T1000 (cell line): ENCODE measurements at regions not wholly inside any gene's neighbourhood (a gene's known extent, or its start where the extent isn't known, plus 50 kb on each side); places are given as distances from the start of the nearest gene placed in this dataset.

Source experiments
- DNase-seq: peaks from one replicate; lab custom pipeline; 2025; ENCODE audit warnings: mixed read lengths; lab: John Stamatoyannopoulos, UW

DNA sequence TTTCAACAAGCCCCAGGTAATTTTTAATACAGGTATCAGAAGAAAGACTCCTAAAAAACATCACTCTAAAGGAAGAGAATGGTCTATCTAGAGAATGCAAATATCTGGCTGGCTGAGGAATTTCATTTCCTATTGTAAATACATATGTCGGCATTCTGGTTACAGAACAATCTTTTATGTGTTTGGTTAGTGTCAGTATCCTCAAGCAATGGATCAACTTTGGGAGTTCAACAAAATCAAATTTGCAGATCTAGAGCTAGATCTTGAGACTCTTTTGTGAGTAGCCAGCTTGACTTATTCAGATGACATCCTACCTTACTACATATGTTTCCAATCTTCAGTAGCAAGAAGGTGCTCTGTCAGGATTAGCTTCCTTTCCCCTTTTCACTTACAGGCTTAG, 145.1 kb downstream of the BTC start:
- DNase-seq = no peak

DNA sequence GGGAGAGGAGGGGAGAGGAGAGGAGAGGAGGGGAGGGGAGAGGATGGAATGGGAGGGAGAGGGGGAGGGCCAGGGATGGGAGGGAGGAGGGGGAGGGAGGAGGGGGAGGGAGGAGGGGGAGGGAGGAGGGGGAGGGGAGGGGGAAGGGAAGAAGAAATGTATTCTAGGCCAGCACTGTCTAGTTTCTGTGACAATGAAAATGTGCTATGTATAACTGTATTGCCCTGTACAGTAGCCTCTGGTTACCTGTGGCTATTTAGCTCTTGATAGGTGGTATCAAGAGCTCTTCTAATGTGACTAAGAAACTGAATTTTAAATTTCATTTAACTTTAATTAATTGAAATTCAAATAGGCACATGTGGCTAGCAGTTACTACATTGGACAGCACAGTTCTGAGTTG, 143.1 kb downstream of the BTC start:
- no peak for DNase-seq

DNA sequence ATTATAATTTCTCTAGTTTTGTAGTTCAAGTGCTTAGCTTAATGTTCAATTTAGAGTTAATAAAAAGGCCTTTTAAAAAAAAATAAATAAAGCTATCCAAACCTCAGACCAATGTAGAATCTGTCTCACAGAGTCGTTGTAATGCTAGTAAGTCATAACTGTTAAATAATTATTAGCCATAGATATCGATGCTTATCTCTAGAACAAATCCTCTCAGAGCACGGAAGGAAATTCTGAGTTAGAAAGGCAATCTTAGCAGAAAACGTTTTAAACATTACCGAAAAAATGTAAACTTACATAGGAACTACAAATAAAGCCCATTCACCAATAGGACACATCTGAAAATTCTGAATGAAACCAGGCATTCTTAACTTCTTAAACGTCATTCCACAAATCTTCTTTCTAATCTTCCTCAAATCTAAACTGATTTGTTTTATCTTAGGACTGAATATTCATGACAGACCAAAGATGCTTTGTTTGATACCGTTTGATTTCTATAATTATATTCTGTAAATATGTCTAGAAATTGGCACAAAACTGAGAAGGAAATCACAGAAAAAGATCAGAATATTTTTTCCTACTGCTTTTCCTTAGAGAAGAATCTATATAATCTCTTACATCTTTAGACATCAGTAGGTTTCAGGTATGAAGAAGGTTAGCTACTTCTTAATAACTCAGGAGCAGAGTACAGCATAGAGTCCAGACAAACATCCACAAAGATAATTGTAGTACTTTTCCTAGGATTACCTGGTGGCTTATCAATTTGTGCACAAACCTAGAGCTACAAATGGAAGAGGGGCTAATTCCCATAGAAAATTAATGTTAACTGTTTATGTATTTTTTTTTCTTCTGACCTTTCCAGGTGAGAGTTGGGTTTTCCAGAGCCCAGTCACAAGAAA, 140.7 kb downstream of the BTC start:
- no peak for DNase-seq

DNA sequence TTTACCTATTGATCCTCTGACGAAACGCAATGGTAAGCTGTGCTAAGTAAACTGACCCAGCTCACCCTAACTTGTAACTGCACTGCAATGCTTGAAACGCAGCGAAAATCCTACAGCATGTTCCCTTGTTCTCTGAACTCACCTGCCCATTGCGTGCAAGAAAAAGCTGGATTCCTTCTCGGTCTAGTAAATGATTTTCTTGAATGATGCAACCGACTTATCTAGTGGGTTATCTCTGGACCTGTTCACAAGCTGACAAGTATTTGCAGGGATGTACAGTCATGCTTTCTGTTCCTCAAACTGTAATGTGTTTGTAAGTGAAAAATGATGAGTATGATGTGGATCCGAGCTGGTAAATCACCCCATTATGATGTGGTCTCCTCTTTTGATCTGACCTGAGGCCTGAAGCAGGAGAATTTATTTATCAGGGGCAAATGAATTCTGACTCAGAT, 140.1 kb downstream of the BTC start:
- no peak for DNase-seq

DNA sequence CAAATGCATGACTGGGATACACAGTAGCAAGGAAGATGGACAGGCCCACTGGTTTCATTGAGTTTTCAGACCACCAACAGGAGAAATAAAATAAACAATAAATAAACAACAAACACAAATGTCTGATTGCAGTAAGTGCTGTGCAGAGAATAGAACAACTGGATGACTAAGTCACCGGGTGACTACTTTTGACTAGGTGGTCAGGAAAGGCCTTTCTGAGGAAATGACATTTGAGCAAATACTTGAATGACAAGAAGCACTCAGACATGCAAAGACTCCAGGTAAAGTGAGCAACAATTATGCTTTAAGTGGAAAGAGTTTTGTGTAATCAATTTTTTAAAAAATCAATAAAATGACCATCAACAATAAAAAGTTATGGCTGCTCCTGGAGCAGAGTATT, 137.7 kb downstream of the BTC start:
- DNase-seq = no peak

DNA sequence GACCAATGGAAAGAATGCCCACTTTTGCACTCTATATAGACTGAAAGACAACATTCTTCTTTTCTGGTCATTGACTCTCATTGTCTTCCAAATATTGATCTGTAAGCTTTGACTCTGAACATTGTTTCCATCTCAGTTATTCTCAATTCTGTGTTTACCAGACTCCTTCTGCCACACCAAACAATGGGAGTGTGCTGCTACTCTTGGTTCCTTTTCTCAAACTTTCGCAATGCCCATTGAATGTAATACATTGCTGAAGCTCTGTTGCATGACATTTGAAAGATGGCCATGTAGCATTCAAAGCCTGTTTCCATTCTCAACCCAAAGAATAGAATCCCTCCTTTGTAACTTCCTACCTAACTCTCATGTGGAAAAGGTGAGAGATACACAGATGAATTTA, 136.2 kb downstream of the BTC start:
- no peak for DNase-seq

DNA sequence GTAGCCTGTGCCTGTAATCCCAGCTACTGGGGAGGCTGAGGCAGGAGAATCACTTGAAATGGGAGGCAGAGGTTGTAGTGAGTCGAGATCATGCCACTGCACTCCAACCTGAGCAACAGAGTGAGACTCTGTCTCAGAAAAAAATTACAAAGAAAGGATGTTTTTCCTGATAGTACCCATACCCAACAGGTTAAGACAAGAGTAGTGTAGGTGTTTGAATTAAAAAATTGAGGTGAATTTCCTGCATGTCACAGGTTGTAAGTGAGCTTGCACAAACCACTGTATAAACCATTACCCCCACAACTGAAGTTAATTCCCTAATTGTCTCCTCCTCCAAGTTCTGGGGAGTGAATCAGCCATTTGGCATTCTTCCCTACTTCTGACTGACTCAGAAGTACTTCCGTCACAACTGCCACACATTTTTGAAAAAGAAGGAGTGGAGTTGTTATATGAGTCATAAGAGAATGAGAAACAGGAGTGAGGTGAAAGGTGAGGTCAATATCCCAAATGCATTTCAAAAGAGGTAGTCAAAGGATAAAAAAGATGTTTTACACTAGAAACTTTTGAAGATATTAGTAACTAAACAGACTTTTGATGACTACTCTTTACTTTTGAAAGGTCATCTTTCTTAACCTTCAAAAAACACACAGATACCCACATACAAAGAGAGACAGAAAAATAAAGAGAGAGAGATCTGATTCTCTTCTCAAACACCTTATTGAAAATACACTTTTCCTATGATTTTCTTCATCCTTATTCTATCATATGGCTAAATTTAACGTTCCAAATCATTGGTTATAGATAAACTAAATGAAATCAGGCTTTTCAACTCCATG, 134.5 kb downstream of the BTC start:
- peak; percentile 59 for DNase-seq

DNA sequence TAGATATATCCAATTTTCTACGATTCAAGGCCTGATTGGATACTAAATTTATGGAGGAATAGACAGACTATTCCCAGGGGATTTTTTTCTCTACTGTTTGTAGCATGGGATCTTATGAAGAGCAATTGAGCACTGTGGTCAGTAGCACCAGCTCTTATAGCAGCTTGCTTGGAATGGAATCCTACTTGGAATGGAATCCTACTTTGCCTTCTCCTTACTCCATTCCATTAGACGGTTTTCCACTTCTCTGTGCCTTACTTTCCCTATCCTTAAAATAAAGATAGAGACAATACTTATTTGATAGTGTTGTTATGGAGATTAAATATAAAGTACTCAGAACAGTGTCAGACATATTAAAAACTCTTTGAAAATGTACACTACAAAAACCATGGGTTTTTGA, 133.5 kb downstream of the BTC start:
- no peak for DNase-seq

DNA sequence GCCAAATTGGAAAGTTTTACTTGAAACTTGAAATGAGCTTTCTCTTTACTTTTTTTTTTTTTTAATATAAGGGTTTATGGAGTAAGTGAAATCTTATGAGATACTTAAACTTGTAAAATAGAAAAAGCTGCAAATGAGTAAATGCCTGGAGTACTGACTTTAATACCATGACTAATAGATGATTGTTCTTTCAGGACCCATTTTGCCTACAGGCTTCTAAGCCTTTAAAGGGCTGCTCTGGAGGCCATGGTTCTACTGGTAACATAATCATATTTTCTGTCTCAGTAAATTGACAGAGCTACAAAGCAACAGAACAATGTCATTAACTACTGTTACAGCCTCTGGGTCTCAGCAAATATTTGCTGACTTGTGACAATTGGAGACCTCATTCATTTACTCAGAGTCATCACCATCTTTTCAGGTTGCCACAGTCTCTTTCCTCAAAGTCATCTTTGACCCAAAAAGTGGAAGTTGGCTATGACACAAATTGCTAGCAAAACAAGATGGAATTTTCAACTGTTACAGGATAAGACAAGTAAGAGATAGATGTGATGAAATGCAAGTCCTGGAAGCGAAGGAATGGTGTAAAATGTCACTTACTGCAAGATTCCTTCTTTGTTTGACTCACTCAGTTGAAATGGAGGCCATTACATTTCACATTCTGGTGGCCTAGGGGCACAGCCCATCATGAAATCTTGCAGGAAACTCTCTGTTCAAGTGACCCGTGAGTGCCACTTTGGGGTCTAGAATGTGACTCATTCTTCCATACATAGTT, 132.7 kb downstream of the BTC start:
- DNase-seq = peak; percentile 5

DNA sequence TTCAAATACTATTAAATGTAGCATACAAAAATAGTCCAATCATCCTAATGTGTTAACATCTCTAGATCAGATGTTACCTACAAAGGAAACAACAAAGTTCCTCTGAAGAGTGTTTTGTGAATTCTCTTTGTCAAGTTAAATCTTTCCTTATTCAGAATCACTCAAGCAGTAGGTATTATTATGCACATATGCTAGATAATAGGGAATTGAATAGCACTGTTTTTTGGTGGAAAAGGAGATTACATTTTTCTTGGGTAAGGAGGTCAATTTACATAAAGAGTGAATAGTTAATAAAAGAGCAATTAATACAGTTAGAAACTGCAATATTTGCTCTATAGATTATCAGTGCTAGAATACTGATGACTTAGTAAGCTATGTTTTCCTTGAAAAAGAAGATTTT, 130.7 kb downstream of the BTC start:
- DNase-seq = no peak

DNA sequence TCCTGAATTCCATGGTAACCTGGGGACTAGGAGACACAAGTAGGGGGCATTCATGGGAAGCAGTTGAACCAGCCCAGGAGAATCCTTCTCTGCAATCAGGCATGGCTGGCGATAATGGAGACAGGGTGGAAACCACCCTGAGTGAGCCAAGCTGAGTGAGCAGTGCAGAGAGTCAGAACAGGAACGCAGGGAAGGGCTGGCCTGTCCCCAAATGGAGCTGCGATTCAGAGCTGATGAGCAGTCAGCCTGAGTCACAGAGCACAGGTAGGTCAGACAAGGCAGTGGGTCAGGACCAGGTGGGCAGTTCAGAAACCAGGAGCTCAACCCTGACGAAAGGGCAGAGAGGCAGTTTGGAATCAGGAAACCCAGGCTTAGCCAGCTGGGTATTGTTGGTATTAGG, 129.0 kb downstream of the BTC start:
- no peak for DNase-seq

DNA sequence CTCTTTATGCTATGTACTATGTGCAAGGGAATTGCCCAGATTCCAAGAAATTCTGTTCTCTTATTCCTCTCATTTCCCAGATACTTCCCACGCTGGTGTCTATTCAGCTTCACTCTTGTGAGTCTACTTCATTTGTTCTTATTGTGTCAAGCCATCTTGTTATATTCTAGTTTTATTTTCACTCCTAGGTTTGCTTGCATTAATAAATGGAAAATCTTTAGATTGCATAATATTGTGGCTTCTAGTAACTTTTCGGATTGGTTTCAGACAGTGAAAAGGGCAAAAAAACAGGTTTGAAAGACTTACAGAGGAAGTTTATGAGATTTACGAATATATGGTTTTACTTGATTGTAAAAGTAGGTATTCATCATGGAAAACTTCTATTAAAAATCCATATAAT, 128.4 kb downstream of the BTC start:
- DNase-seq = no peak

DNA sequence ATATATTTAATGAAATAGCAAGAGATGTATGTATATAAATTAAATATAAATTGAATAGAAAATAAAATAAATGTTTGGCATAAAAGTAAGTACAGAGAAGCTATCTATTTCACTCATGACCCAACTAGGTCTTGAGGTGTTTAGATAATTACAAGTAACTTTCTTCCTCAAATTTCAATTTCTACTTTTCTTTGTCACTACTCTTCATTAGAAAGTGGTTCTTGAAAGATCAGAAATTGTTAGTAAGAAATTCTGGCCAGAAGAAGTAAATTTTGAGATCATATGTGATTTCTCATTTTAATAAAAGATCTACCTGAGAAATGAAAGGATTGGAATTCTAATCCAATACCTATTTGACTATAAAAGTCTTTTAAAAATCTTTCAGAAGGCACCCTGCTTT, 126.9 kb downstream of the BTC start:
- no peak for DNase-seq

DNA sequence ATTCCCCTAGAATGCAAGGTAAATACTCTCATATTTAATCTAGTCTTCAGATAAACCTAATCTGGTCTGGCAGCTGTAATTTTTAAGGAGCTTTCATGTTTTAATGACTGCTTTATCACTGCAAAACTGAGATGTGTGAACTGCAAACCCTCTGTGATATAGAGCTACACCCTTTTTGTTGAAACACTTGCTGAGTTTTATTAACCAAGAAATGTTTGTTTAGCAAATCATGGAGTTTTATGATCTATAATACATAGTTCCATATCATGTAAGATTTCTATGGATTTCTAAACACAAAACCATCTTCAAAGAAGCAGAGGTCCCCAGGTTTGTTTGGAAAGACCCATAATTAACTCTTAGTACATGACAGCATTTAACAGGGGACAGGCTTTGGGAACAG, 126.4 kb downstream of the BTC start:
- DNase-seq = no peak

DNA sequence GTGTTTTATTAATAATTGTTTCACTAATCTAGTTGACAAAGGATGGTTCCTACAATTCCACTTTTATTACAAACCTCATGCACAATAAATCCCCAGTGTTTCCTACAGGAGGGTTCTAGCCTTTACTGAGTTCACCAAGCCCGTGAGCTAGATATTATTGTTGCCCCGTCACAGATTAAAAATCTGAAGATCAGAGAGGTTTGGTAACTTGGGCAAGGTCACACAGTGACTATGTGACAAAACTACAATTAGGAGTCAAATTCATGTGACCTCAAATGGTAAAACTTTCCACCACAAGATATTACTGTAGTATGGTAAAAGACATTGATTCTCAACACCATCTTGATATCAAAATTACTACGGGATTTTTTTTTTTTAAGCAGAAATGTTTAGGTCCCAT, 124.6 kb downstream of the BTC start:
- no peak for DNase-seq

DNA sequence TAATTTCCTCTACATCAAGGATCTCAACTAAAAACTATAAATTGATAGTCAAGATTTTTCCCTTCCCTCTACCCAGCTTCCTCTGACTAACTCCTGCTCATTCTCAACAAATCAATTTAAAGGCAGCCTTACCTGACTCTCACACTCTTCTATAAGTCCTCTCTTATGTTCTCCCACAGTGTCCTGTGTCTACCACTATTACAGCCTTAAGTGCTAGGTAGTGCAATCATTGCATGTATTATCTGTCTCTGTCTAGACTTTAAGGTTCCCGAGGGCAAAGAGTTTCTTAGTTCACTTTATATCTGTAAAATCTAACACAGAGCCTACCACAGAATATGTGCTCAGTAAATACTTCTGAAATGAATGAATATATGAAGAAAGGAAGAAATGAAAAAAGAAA, 123.7 kb downstream of the BTC start:
- DNase-seq = no peak

DNA sequence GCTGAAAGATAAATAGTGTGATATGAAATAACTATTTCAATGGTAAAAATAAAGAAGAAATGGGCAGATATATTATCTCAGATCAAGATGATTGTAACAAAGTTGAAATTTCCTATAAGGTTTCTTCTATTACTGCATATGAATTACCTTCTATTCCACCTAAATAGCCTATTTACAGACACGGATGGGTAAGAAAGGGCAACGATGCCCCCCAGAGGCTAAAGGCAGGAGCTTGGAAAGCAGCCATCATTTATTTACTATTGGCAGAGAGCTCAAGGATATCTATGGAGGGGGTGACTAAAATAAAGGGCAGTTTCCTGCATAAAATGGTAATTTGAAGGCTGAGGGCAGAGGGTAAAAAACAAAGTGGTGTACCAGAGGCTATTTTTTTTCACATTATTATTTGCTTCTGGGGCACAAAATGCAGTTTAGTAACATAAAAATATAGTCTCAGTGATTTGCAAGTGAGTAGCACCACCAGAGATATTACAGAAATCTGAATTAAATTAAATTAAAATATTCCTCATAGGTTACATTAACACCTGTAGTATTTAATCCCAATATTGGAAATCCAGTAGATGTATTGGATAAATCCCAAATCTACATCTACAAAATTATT, 123.1 kb downstream of the BTC start:
- peak; percentile 57 for DNase-seq

DNA sequence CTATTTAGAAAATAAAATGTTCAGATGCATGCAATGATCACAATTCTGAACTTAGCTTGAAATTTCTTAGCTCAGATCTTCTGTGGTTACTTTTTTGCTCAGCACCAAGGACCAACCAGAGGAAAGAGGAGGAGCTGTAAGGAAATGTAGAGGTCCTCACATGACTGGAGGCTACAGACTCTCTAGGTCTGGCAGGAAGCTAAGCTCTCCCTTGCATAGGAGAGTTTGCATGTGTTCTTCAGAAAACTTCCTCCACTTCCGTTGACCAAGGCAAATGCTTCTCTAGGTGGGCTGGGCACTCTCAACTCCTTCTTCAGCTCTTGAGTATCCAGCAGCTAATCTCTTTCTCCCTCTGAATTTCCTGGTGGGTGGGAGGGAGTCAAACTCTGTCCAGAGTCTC, 119.6 kb downstream of the BTC start:
- DNase-seq = no peak

DNA sequence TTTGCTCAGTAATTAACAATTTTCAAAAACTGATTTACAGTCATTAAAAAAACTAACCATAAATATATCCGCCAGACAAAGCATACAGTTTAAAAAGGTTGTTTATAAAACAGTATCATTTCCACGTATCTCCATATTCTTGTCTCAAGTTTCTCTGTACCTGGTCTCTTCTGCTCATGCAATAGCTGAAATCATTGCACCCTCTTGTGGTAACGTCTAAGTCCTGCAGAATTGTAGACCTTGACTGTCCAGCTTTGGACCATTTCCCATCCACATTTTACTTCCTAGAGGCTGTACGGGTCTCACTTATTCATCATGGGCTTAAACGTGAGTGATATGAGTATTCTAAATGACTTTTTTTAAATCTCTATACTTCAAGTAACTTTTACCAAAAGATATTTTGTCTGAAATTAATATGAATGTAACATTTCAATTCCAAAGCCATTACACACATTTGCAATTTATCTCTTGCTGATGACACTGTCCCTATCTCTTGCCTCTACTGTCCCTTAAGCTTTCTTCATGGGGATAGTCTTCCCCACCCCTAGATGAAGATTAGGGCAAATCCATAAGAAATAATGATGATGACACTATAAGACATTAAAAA, 118.5 kb downstream of the BTC start:
- peak; percentile 15 for DNase-seq

DNA sequence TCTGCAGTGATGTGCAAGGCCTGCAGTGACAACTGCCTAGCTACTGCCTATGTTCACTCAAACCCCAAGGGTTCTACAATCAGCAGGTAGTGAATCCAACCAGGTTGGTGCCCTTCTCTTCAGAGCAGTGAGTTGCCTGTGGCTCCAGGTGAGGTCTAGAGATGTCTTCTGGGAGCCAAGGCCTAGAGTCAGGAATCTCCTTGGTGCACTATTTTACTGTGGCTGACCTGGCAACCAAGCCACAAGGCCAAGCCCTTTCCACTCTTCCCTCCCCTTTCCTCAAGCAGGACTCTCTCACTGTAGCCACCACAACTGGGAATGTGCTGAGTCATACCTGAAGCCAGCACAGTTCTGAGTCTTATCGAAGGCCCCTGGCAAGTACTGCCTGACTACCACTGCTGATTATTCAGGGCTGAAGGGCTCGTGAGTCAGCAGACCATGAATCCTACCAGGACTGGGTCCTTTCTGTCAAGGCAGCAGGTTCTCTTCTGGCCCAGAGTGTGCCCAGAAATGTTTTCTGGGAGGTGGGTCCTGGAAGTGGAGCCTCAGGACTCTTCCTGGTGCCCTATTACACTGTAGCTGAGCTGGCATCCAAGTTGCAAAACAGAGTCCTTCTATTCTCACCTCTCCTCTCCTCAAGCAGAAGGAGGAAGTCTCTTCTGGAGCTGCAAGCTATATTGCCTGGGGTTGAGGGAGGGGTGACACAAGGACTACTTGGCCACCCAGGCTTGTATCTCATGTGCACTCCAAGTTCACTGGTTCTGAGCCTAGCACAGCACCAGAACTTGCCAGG, 111.6 kb downstream of the BTC start:
- peak; percentile 88 for DNase-seq

DNA sequence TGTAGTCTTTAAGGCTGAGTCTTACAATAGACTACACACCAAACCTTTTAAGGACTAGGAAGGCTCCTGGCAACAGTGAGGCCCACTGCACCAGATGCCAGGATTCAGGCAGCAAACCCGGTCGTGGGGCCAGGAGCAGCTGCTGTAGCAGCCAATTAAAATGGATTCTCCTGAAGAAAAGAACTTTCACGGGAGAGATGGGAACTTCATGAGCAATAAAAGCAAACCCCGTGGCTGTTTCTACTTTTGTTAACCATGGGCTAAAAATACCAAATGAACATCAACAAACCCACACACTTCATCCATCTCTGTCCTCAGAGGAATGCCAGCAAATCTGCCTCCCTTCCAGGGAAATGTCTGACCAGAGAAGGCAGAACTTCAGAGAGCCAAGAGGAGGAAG, 101.4 kb downstream of the BTC start:
- DNase-seq = no peak
